Glutamatergic neuron (in vitro differentiated cells): ENCODE measurements at regions not wholly inside any gene's neighbourhood (a gene's known extent, or its start where the extent isn't known, plus 50 kb on each side); places are given as distances from the start of the nearest gene placed in this dataset.
"Not testable (repeated sequence)": the region's sequence is repeated elsewhere in the genome, so short reads cannot be mapped to it uniquely, and the experiment has no call there.

Experiments
- DNase-seq: peaks from one replicate; pipeline ENCODE4 v3.0.0; 2022
- H3K27ac Mint-ChIP-seq: one replicate; pipeline ENCODE4 v1.8.0; 2020; ENCODE audit warnings: mild to moderate bottlenecking, mixed read lengths, inconsistent platforms; ENCODE audit not compliant: unreplicated experiment
- H3K27me3 Mint-ChIP-seq: one replicate; pipeline ENCODE4 v1.8.0; 2020; ENCODE audit warnings: mild to moderate bottlenecking, moderate library complexity, mixed read lengths, inconsistent platforms; ENCODE audit not compliant: unreplicated experiment
- H3K36me3 Mint-ChIP-seq: one replicate; pipeline ENCODE4 v1.8.0; 2020; ENCODE audit warnings: mild to moderate bottlenecking, mixed read lengths, inconsistent platforms; ENCODE audit not compliant: unreplicated experiment
- H3K4me1 Mint-ChIP-seq: one replicate; pipeline ENCODE4 v1.8.0; 2020; ENCODE audit warnings: mild to moderate bottlenecking, low read depth, mixed read lengths, inconsistent platforms; ENCODE audit not compliant: unreplicated experiment
- H3K4me3 Mint-ChIP-seq: one replicate; pipeline ENCODE4 v1.8.0; 2020; ENCODE audit warnings: mild to moderate bottlenecking, mixed read lengths, inconsistent platforms; ENCODE audit not compliant: unreplicated experiment
- H3K9me3 Mint-ChIP-seq: one replicate; pipeline ENCODE4 v1.8.0; 2020; ENCODE audit warnings: mild to moderate bottlenecking, moderate library complexity, mixed read lengths, inconsistent platforms; ENCODE audit not compliant: unreplicated experiment
- TF ChIP-seq, protein P1 (sequence below): fragments of 200-600 bp; sonication (generic); IDR thresholded peaks from one replicate; pipeline ENCODE4 v1.5.0; 2021; ENCODE audit not compliant: partially characterized antibody, unreplicated experiment

DNA sequence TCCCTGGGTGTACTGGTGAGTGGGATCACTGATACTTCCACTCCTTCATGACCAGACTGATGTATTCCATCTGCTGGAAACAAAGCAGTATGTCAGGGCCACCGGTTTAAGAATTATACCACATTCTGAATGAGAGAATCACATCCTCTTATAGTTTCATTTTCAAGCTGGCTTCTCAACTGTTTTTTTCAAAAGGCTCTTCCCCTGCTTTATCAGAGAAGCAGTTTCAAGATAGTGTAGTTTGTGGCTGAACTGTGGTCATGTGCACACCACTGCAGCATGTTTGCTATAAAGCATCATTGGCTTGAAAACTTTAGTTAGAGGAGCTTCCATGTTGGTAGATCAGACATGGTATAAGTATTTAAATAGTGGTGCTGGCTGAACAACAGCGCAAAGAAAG is 450.5 kb upstream of the CDH10 start:
- H3K27ac Mint-ChIP-seq, result no peak overlapping the region
- TF ChIP-seq, protein P1, sequence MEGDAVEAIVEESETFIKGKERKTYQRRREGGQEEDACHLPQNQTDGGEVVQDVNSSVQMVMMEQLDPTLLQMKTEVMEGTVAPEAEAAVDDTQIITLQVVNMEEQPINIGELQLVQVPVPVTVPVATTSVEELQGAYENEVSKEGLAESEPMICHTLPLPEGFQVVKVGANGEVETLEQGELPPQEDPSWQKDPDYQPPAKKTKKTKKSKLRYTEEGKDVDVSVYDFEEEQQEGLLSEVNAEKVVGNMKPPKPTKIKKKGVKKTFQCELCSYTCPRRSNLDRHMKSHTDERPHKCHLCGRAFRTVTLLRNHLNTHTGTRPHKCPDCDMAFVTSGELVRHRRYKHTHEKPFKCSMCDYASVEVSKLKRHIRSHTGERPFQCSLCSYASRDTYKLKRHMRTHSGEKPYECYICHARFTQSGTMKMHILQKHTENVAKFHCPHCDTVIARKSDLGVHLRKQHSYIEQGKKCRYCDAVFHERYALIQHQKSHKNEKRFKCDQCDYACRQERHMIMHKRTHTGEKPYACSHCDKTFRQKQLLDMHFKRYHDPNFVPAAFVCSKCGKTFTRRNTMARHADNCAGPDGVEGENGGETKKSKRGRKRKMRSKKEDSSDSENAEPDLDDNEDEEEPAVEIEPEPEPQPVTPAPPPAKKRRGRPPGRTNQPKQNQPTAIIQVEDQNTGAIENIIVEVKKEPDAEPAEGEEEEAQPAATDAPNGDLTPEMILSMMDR, result no peak
- no peak for DNase-seq
- no peak overlapping the region for H3K4me3 Mint-ChIP-seq
- no peaks in the 10 kb centered on the region for H3K27me3 Mint-ChIP-seq
- H3K36me3 Mint-ChIP-seq, result no peaks in the 10 kb centered on the region
- peaks cover 1% of the 10 kb centered on the region for H3K9me3 Mint-ChIP-seq
- H3K4me1 Mint-ChIP-seq, result no peaks in the 10 kb centered on the region

DNA sequence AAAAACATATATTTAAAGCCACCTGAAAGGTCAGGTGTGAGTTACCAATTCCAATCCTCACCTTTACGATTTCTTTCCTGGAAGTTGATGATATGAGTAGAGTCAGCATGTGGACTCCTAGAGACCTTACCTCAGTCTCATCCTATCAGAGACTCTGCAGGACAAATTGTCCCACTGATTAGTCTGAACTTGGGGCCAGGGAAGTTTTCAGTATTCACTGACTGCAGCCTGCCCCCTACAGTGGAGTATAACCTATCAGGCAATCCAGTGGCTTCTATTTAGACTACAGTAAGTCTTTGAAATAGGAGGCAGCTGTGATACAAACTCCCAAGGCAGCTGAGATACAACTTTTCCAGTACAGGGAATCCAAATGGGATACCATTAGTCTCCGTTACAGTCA is 449.4 kb upstream of the CDH10 start:
- DNase-seq, result no peak
- no peaks in the 10 kb centered on the region for H3K27me3 Mint-ChIP-seq
- no peak overlapping the region for H3K27ac Mint-ChIP-seq
- no peaks in the 10 kb centered on the region for H3K36me3 Mint-ChIP-seq
- no peaks in the 10 kb centered on the region for H3K4me1 Mint-ChIP-seq
- no peak overlapping the region for H3K4me3 Mint-ChIP-seq
- TF ChIP-seq, protein P1, result no peak
- H3K9me3 Mint-ChIP-seq, result peaks cover 1% of the 10 kb centered on the region

DNA sequence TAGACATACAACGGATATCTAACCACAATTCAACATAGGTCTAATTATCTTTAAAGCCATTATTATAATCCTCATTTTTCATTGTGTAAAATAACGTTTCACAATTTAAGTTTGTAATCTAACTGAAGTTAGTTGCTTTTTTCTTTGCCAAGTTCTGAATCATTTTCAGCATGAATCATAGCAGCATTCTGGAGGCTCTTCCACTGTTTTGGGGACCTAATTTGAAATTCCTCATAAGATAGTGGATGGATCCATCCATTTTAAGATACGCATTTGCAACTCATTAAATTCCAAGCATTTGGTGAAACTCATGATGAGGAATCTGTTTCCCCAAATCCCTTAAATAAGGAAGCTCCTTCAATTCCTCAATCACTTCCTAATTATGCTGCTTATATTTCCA is 447.1 kb upstream of the CDH10 start:
- H3K4me1 Mint-ChIP-seq, result no peaks in the 10 kb centered on the region
- no peak overlapping the region for H3K27ac Mint-ChIP-seq
- H3K9me3 Mint-ChIP-seq, result no peaks in the 10 kb centered on the region
- DNase-seq, result no peak
- H3K4me3 Mint-ChIP-seq, result no peak overlapping the region
- H3K36me3 Mint-ChIP-seq, result no peaks in the 10 kb centered on the region
- TF ChIP-seq, protein P1, result no peak
- H3K27me3 Mint-ChIP-seq, result no peaks in the 10 kb centered on the region

DNA sequence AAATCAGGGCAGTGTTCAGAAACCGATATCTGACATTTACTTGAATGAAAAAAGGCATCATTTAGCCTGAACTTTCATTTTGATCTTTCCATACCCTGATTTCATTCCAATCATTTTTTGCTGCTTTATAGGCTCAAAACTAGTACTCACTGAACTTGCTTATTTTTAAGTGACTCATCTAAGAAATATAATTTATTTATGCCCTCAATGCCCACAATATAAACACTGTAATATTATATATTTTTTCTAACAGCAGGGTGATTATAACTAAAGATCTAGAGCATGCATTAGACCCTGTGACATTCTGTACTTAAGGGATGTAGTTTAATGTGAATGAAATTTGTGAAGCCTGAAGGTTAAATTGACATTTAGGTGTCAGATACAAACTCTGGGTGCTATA is 446.1 kb upstream of the CDH10 start:
- DNase-seq, result no peak
- no peaks in the 10 kb centered on the region for H3K27me3 Mint-ChIP-seq
- H3K4me1 Mint-ChIP-seq, result no peaks in the 10 kb centered on the region
- TF ChIP-seq, protein P1, result no peak
- no peak overlapping the region for H3K4me3 Mint-ChIP-seq
- H3K27ac Mint-ChIP-seq, result no peak overlapping the region
- H3K9me3 Mint-ChIP-seq, result no peaks in the 10 kb centered on the region
- H3K36me3 Mint-ChIP-seq, result no peaks in the 10 kb centered on the region

DNA sequence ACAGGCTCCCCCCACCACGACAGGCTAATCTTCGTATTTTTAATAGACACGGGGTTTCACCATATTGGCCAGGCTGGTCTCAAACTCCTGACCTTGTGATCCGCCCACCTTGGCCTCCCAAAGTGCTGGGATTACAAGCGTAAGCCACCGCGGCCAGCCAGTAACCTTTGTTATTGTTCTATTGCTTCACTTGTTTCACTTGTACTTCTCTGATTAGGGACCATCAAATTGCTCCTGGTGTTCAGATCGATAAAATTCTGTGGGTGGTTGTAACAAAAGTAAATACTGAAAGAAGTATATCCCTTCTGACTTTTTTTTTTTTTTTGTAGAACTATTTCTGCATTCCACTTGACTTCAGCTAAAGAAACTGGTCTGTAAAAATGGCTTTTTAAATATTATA is 445.5 kb upstream of the CDH10 start:
- no peaks in the 10 kb centered on the region for H3K36me3 Mint-ChIP-seq
- H3K4me3 Mint-ChIP-seq, result no peak overlapping the region
- no peaks in the 10 kb centered on the region for H3K9me3 Mint-ChIP-seq
- H3K27ac Mint-ChIP-seq, result no peak overlapping the region
- H3K27me3 Mint-ChIP-seq, result no peaks in the 10 kb centered on the region
- TF ChIP-seq, protein P1, result no peak
- H3K4me1 Mint-ChIP-seq, result no peaks in the 10 kb centered on the region
- DNase-seq, result no peak

DNA sequence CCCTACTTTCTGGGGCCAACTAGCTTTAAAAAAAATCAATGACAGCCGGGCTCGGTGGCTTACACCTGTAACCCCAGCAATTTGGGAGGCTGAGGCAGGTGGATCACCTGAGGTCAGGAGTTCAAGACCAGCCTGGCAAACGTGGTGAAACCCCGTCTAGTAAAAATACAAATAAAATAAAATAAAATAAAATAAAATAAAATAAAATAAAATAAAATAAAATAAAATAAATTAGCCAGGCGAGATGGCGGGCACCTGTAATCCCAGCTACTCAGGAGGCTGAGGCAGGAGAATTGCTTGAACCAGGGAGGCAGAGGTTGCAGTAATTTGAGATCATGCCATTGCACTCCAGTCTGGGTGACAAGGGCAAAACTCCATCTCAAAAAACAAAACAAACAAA is 443.9 kb upstream of the CDH10 start:
- not testable (repeated sequence) for H3K4me3 Mint-ChIP-seq, H3K27me3 Mint-ChIP-seq, DNase-seq, H3K36me3 Mint-ChIP-seq, H3K4me1 Mint-ChIP-seq, H3K9me3 Mint-ChIP-seq, H3K27ac Mint-ChIP-seq

DNA sequence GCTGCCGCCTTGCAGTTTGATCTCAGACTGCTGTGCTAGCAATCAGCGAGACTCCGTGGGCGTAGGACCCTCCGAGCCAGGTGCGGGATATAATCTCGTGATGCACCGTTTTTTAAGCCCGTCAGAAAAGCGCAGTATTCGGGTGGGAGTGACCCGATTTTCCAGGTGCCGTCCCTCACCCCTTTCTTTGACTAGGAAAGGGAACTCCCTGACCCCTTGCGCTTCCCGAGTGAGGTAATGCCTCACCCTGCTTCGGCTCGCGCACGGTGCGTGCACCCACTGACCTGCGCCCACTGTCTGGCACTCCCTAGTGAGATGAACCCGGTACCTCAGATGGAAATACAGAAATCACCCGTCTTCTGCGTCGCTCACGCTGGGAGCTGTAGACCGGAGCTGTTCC is 438.5 kb upstream of the CDH10 start:
- H3K27me3 Mint-ChIP-seq, DNase-seq, H3K4me3 Mint-ChIP-seq, H3K36me3 Mint-ChIP-seq, H3K9me3 Mint-ChIP-seq, H3K27ac Mint-ChIP-seq, H3K4me1 Mint-ChIP-seq: not testable (repeated sequence)
